ENCODE measurements at regions not wholly inside any gene's neighbourhood (a gene's known extent, or its start where the extent isn't known, plus 50 kb on each side); places are given as distances from the start of the nearest gene placed in this dataset.

DNA sequence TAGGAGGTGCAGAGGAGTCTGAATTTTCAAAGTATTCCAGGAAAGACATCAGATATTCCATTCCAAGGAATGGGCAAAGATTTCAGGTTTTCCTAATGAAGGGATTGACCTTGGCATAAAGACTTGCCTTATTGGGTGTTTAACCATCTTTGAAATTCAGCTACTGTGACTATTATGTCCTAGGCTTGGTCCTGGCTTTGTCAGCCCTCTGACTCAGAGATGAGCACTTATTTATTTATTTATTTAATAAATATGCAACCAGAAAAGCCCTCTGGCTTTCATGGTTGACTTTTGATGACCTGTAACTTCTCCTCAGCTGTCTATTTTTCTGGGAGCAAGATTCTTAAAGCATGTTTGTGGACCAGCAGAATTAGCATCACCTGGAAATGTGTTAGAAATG is 455.1 kb downstream of the KIF2B start:
- DNase-seq (ENCODE audit: low read depth) = no peak
- H3K4me3 ChIP-seq (ENCODE audit: low read depth, low read length) = no peak overlapping the region
- no peak for TF ChIP-seq CTCF (conservative IDR thresholded peaks at IDR 0.05; ENCODE audit: low read depth, low read length)

DNA sequence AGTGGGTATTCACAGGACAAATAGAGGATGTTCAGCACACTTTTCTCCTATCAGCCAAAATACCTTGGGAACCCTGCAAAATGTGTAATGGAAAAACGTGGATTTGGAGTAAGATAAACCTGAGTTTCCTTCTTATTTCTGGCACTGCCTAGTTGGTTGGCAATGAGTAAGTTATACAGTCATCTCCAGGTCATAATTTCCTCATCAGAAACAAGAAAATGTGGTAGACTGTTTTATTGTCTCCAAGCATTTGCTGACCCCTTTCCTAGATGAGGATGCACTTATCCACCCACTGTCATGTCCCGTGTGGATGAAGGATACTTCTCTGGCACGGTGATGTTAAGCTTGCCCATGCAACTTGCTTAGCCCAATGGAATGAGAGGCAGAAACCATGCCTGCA is 458.0 kb downstream of the KIF2B start:
- H3K4me3 ChIP-seq (ENCODE audit: low read depth, low read length) = no peak overlapping the region
- no peak for DNase-seq (ENCODE audit: low read depth)
- no peak for TF ChIP-seq CTCF (conservative IDR thresholded peaks at IDR 0.05; ENCODE audit: low read depth, low read length)

DNA sequence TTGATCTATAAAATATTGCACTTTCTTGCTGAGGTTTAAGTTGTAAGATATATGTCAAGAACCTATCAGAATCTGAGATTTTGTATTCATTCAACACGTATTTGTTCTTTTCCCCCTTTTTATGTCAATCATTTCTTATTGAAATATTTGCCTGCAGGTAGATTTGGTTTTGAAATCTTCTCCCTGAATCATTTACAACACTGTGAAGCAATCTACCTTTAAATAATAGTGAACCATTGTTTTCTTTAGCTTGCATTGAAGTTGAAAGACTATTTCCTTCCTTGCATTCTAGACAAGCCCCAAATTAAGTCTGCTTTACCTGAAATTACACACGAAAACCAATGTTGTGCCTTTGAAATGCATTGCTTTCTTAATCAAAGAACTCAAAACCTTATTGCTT is 460.2 kb downstream of the KIF2B start:
- no peak overlapping the region for H3K4me3 ChIP-seq (ENCODE audit: low read depth, low read length)
- no peak for TF ChIP-seq CTCF (conservative IDR thresholded peaks at IDR 0.05; ENCODE audit: low read depth, low read length)
- DNase-seq (ENCODE audit: low read depth) = no peak

GRCh38 chr17:54307351-54307750 is 484.6 kb downstream of the KIF2B start:
- no peak for DNase-seq (ENCODE audit: low read depth)
- TF ChIP-seq CTCF (conservative IDR thresholded peaks at IDR 0.05; ENCODE audit: low read depth, low read length) = no peak
- H3K4me3 ChIP-seq (ENCODE audit: low read depth, low read length) = no peak overlapping the region

GRCh38 chr17:54324813-54325212 is 502.1 kb downstream of the KIF2B start:
- no peak for DNase-seq (ENCODE audit: low read depth)
- TF ChIP-seq CTCF (conservative IDR thresholded peaks at IDR 0.05; ENCODE audit: low read depth, low read length) = no peak
- H3K4me3 ChIP-seq (ENCODE audit: low read depth, low read length) = no peak overlapping the region

- DNase-seq (ENCODE audit: low read depth) = no peak
- no peak for TF ChIP-seq CTCF (conservative IDR thresholded peaks at IDR 0.05; ENCODE audit: low read depth, low read length)
- no peak overlapping the region for H3K4me3 ChIP-seq (ENCODE audit: low read depth, low read length)
These were observed 517.0 kb downstream of the KIF2B start for GRCh38 chr17:54339731-54340130.

- no peak overlapping the region for H3K4me3 ChIP-seq (ENCODE audit: low read depth, low read length)
- no peak for TF ChIP-seq CTCF (conservative IDR thresholded peaks at IDR 0.05; ENCODE audit: low read depth, low read length)
- DNase-seq (ENCODE audit: low read depth) = no peak
These were observed 524.8 kb downstream of the KIF2B start for GRCh38 chr17:54347495-54347894.
